OCI-LY3 (cell line): ENCODE measurements at regions not wholly inside any gene's neighbourhood (a gene's known extent, or its start where the extent isn't known, plus 50 kb on each side); places are given as distances from the start of the nearest gene placed in this dataset.

ENCODE experiments used
- H2AFZ ChIP-seq: fragments of 200-600, 300-600 bp; shearing (Covaris generic); 2 replicates; pipeline ENCODE4 v1.6.0; 2014; ENCODE audit warnings: antibody characterized with exemption, low read depth, low read length
- H3K27ac ChIP-seq: fragments of 200-600, 300-600 bp; sonication (generic); 2 replicates; pipeline ENCODE4 v1.5.1; 2014; ENCODE audit warnings: mild to moderate bottlenecking, low read length, moderate library complexity, mixed read lengths
- H3K27me3 ChIP-seq: fragments of 200-600, 300-600 bp; sonication (generic); 2 replicates; pipeline ENCODE4 v1.6.1; 2014; ENCODE audit warnings: low read depth, low read length, mixed read lengths
- H3K36me3 ChIP-seq: fragments of 200-600, 300-600 bp; sonication (generic); replicated peaks from 2 replicates; pipeline ENCODE3; 2014; ENCODE audit warnings: low read depth, low read length, mixed read lengths
- H3K4me1 ChIP-seq: fragments of 300-600, 200-600 bp; sonication (generic); 2 replicates; pipeline ENCODE4 v1.6.1; 2014; ENCODE audit warnings: low read length, mixed read lengths
- H3K4me2 ChIP-seq: fragments of 200-600, 300-600 bp; sonication (generic); 2 replicates; pipeline ENCODE4 v1.6.1; 2014; ENCODE audit warnings: low read length, mixed read lengths
- H3K4me3 ChIP-seq: fragments of 300-600, 200-600 bp; sonication (generic); 2 replicates; pipeline ENCODE4 v1.5.1; 2014; ENCODE audit warnings: antibody characterized with exemption, mild to moderate bottlenecking, low read length, moderate library complexity
- H3K79me2 ChIP-seq: fragments of 300-600, 200-600 bp; shearing (Covaris generic); 2 replicates; pipeline ENCODE4 v1.6.1; 2014; ENCODE audit warnings: mild to moderate bottlenecking, low read length, mixed read lengths
- H3K9ac ChIP-seq: fragments of 300-600, 200-600 bp; shearing (Covaris generic); 2 replicates; pipeline ENCODE4 v1.6.0; 2014; ENCODE audit warnings: mild to moderate bottlenecking, low read length, moderate library complexity
- H3K9me3 ChIP-seq: fragments of 200-600, 300-600 bp; shearing (Covaris generic); 2 replicates; pipeline ENCODE4 v1.6.1; 2014; ENCODE audit warnings: low read length, mixed read lengths; ENCODE audit not compliant: insufficient read depth
- H4K20me1 ChIP-seq: fragments of 200-600, 300-600 bp; sonication (generic); 2 replicates; pipeline ENCODE4 v1.6.1; 2016; ENCODE audit warnings: low read length, mixed read lengths; ENCODE audit not compliant: insufficient read depth
- CTCF ChIP-seq: fragments of 200-600, 300-600 bp; sonication (generic); IDR thresholded peaks from 2 replicates; pipeline ENCODE4 v1.5.1; 2014; ENCODE audit warnings: antibody characterized with exemption, low read length, low read depth
- EZH2phosphoT487 ChIP-seq: fragments of 200-600 bp; shearing (Covaris generic); IDR thresholded peaks from 2 replicates; pipeline ENCODE4 v1.6.1; 2018; ENCODE audit warnings: antibody characterized with exemption, mixed run types, low read depth

GRCh38 chrX:145393702-145394235, 146.5 kb downstream of the SPANXN1 start:
- TF ChIP-seq EZH2phosphoT487 (no peak), CTCF (peak; percentile 46)
- Histone ChIP-seq H3K4me2 (no peak overlapping the region), H3K9ac (no peak overlapping the region), H3K4me3 (no peak overlapping the region), H3K27me3 (no peaks in the 10 kb centered on the region), H2AFZ (no peak overlapping the region), H4K20me1 (no peaks in the 10 kb centered on the region), H3K36me3 (no peaks in the 10 kb centered on the region), H3K4me1 (no peaks in the 10 kb centered on the region), H3K79me2 (no peaks in the 10 kb centered on the region), H3K9me3 (no peaks in the 10 kb centered on the region), H3K27ac (no peak overlapping the region)

GRCh38 chrX:145394344-145394743, 147.0 kb downstream of the SPANXN1 start:
- no peaks in the 10 kb centered on the region for H4K20me1 ChIP-seq
- no peaks in the 10 kb centered on the region for H3K27me3 ChIP-seq
- H3K27ac ChIP-seq: no peak overlapping the region
- no peak overlapping the region for H3K4me2 ChIP-seq
- no peaks in the 10 kb centered on the region for H3K79me2 ChIP-seq
- no peaks in the 10 kb centered on the region for H3K9me3 ChIP-seq
- H3K9ac ChIP-seq: no peak overlapping the region
- no peaks in the 10 kb centered on the region for H3K36me3 ChIP-seq
- no peak overlapping the region for H2AFZ ChIP-seq
- H3K4me3 ChIP-seq: no peak overlapping the region
- no peak for TF ChIP-seq CTCF
- TF ChIP-seq EZH2phosphoT487: no peak
- H3K4me1 ChIP-seq: no peaks in the 10 kb centered on the region

GRCh38 chrX:145396612-145397011, 149.3 kb downstream of the SPANXN1 start:
- Histone ChIP-seq H3K36me3 (no peaks in the 10 kb centered on the region), H3K27me3 (no peaks in the 10 kb centered on the region), H3K27ac (no peak overlapping the region), H3K9me3 (no peaks in the 10 kb centered on the region), H3K4me2 (no peak overlapping the region), H4K20me1 (no peaks in the 10 kb centered on the region), H3K9ac (no peak overlapping the region), H3K4me1 (no peaks in the 10 kb centered on the region), H2AFZ (no peak overlapping the region), H3K4me3 (no peak overlapping the region), H3K79me2 (no peaks in the 10 kb centered on the region)
- TF ChIP-seq CTCF (no peak), EZH2phosphoT487 (no peak)

GRCh38 chrX:145405012-145405411, 157.7 kb downstream of the SPANXN1 start:
- no peak overlapping the region for H3K4me3 ChIP-seq

More at GRCh38 chrX:145405012-145405411, 157.7 kb downstream of the SPANXN1 start:
- Histone ChIP-seq H2AFZ (no peak overlapping the region), H3K9ac (no peak overlapping the region), H3K36me3 (no peaks in the 10 kb centered on the region), H3K9me3 (no peaks in the 10 kb centered on the region), H4K20me1 (no peaks in the 10 kb centered on the region), H3K27me3 (no peaks in the 10 kb centered on the region), H3K4me2 (no peak overlapping the region), H3K79me2 (no peaks in the 10 kb centered on the region), H3K27ac (no peak overlapping the region), H3K4me1 (no peaks in the 10 kb centered on the region)
- no peak for TF ChIP-seq EZH2phosphoT487
- TF ChIP-seq CTCF: peak; percentile 71
